DMS79 (cell line): ENCODE measurements at regions not wholly inside any gene's neighbourhood (a gene's known extent, or its start where the extent isn't known, plus 50 kb on each side); places are given as distances from the start of the nearest gene placed in this dataset.

Source experiments
- DNase-seq: peaks from one replicate; lab custom pipeline; 2025; lab: John Stamatoyannopoulos, UW

DNA sequence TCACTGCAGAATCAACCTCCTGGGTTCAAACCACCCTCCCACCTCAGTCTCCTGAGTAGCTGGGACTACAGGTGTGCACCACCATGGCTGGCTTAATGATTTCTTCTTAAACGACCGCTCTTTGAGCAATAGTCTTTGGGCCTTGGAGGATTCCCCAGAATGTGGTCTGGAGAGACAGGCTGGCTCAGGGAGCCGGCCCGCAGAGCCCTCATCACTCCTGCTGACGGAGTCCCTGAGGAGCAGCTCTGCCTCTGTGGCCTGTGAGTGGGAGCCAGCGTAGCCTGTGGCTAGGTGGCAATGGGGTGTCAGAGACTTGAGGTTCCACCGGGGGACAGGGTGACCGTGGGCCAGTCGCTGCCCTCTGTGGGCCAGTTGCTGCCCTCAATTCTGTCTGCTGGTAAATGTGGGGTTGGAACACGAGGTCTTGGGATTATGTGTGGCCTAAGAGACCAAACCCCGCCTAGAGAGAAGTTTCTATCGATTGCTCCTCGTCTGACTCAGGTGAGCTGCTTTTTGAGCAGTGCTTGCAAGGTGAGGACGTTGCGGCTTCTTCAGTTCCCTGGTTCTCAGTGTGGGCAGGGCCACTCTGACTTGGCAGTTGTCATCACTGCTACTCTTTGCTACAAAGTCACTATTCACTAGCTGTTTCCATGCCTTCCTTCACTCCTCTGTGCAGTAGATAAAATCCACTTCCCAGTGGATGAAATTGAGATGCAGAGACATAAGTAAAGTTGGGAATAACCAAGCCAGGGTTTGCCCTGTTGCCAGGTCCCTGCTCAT lies 124.8 kb upstream of the NECTIN1 start:
- no peak for DNase-seq

- DNase-seq, result no peak
Observed at GRCh38 chr11:119852741-119853140, 123.7 kb upstream of the NECTIN1 start.

GRCh38 chr11:119850822-119851409 lies 121.9 kb upstream of the NECTIN1 start:
- no peak for DNase-seq

DNA sequence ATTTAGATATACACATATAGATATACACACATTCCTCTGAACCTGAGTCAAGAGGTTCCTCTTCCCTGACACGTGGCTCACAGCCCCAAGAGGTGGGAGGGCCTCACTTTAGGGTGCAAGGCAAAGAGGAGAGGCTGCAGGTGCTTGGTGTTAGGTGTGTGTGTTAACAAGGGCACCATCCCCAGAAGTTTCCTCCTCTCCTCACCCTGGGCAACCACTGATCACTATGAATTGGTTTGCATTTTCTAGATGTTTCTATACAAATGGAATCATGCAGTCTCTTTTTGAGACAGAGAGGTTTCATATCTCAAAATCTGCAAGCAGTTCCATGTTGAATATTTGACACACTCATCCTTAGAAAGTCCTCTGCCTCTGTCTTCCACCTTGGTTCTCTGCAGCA lies 120.9 kb upstream of the NECTIN1 start:
- no peak for DNase-seq

DNA sequence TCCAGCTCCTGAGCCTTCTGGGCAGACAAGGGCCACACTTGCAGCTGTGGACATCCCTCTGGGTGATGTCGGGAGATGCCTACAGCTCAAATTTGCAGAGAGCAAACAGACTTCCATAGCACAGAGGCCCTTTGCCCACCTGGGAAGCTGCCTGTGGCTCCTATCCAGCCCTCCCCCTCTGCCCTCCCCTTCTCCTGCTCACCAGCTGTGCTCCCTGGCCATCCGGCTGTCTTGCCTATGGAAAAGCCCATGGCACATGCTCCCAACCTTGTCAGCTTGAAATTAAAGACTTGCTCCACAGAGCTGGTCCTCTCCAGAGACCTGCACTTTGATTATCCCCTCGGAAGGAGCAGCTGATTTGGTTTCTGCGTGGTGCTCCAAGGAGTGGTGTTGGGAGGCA lies 118.9 kb upstream of the NECTIN1 start:
- DNase-seq, result no peak

- no peak for DNase-seq
Observed at GRCh38 chr11:119846374-119846773, 117.4 kb upstream of the NECTIN1 start.

DNA sequence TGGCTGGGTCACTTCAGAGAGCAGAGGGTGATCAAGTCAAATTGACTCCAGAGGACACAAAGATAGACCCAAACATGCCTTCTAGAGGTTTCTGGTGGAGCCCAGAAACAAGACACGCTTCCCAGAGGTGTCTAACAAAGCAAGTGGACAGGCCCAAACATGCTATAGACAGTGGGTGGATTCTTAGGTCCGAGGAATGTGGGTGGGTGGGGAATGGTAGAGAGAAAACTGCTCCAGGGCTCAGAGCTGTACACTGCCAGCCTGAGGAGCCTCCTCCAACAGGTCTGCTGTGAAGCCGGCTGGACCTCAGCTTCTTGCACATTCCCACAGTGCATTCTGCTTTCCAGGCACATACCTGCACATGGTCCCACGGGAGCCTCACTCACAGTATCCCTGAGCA lies 116.8 kb upstream of the NECTIN1 start:
- no peak for DNase-seq

- DNase-seq, result no peak
Observed at GRCh38 chr11:119845305-119845704, 116.3 kb upstream of the NECTIN1 start.

DNA sequence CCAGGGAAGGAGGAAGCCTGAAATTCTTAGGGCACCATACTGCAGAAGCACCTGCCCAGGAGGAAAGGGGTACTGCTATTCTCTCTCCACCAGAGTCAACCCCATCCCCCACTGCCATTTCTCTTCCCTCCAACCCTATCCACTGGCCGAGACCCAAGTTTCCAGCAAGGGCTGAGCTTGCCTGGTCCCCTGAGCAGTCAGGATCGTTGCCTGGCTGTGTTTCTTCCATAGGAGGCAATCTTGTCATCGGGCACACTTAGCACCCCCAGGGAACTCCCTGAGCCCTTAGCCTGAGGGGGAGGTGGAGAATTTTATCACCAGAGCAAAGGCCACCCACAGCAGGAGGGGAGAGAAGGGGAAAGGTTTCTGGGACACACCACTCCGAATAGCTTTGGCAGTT lies 115.8 kb upstream of the NECTIN1 start:
- DNase-seq, result no peak

DNA sequence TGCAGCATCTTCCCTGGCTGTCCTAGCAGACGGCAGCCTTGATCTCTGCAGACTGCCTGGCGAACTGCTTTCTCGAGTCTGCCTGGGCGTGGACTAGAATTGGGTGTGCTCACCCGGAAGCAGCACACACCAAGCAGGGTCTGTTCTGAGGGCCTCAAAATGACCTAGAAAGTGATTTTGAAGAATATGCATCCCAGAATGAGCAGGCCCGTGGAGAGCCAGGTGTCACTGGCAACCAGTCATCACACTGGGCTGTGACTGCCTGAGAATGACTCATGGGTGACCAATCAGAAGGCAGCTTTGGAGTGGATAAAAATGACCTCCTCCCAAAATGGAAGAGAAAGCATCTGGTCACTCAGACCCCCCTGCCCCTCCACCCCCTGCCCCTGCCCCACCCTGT lies 114.9 kb upstream of the NECTIN1 start:
- DNase-seq, result no peak

- DNase-seq, result no peak
Observed at GRCh38 chr11:119842731-119843130, 113.7 kb upstream of the NECTIN1 start.

- no peak for DNase-seq
Observed at GRCh38 chr11:119839476-119840133, 110.6 kb upstream of the NECTIN1 start.

- no peak for DNase-seq
Observed at GRCh38 chr11:119835753-119836152, 106.8 kb upstream of the NECTIN1 start.

GRCh38 chr11:119832202-119832935 lies 103.4 kb upstream of the NECTIN1 start:
- DNase-seq, result peak; percentile 80

DNA sequence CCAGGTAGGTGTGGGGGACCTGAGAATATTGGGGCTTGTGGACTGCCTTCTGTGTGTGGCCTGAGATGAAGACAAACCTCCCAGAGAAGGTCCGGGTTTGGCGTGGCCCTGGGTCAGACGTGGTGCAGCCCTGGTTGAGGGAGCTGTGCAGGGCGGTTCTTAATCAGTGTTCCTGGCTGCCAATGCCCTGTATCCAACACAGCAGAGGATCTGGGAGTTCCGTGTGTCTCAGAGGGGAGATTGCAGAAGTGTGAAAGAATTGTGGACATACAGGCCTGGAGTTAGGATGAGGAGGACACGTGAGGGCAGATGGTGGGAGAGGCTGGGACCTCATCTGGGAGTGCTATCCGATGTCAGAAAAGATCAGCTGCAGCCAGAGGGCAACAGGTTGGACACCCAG lies 102.0 kb upstream of the NECTIN1 start:
- DNase-seq, result no peak

- no peak for DNase-seq
Observed at GRCh38 chr11:119830400-119830799, 101.4 kb upstream of the NECTIN1 start.

DNA sequence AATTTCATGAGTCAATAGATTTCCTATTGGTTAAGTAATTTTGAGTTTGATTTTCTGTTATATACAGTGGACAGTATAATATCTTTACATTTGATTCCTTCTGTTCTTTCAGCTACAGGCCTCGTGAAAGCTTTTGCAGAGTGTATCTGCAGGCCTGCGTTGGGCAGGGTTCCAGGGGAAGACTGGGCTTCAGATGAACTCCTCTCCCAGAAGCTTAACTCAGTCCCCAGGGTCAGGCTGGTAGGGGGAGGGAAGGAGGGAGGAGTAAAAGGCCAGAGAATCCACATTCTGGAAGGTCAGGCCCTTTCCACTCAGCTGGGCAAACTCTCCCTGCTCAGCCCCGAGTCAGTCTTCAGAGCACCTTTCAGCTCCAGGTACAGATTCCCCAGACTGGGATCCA lies 100.4 kb upstream of the NECTIN1 start:
- no peak for DNase-seq

- no peak for DNase-seq
Observed at GRCh38 chr11:119828819-119829218, 99.8 kb upstream of the NECTIN1 start.

DNA sequence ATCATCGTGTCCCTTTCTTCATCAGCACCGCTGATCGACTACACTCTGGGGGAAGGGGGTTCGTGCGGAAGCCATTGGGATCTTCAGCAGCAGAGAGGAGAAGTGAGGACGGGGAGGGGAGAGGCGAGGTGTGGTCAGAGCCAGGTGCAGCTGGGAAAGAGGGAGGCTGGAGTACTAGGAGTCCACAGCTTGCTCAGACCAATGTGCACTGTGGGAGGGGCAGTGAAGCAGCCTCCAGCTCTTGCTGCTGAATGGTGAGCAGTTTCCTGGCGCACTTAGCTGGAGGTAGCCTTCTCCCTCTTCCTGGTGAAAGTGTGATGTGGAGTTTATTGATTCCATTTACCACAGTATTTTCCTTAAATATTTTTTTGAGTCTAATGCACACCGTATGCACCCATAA lies 99.0 kb upstream of the NECTIN1 start:
- no peak for DNase-seq

- DNase-seq, result no peak
Observed at GRCh38 chr11:119827113-119827512, 98.1 kb upstream of the NECTIN1 start.

- no peak for DNase-seq
Observed at GRCh38 chr11:119823077-119823476, 94.1 kb upstream of the NECTIN1 start.

GRCh38 chr11:119816660-119817059 lies 87.7 kb upstream of the NECTIN1 start:
- no peak for DNase-seq

DNA sequence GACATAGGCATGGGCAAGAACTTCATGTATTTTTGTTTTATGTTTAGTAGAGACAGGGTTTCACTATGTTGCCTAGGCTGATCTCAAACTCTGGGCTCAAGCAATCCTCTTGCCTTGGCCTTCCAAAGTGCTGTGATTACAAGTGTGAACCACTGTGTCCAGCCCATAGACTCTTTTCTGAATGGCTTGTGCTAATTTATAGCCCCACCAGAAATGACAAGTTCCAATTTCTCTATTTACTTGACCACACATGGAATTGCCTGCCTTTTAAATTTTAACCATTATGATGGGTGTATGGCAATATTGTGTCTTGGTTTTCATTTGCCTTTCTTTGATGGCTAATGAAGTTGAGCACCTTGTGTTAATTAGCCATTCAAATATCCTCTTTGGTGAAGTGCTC lies 85.8 kb upstream of the NECTIN1 start:
- DNase-seq, result no peak
